PC-3 (cell line): ENCODE measurements at regions not wholly inside any gene's neighbourhood (a gene's known extent, or its start where the extent isn't known, plus 50 kb on each side); places are given as distances from the start of the nearest gene placed in this dataset.
"Not testable (repeated sequence)": the region's sequence is repeated elsewhere in the genome, so short reads cannot be mapped to it uniquely, and the experiment has no call there.

Source experiments
- ATAC-seq: fragments of 200-7000 bp; cut with Tn5 transposase; 2 replicates; pipeline ENCODE4 v1.9.1; 2020; ENCODE audit warnings: mild to moderate bottlenecking, moderate library complexity
- BruUV-seq: library from RNA; stranded (reverse); fragments of 400-500 nt; replicated peaks from 2 replicates; lab custom pipeline; 2021; lab: Mats Ljungman, UMichigan
- CTCF ChIA-PET: fragments of 300-600 bp; sonication (Branson Sonifier 250); formaldehyde crosslinking; loops from one replicate; lab custom pipeline; 2022; ENCODE audit warnings: antibody characterized with exemption; lab: Charles Lee
- POLR2A ChIA-PET: fragments of 300-600 bp; sonication (Branson Sonifier 250); formaldehyde crosslinking; loops from one replicate; lab custom pipeline; 2022; ENCODE audit warnings: antibody characterized with exemption; ENCODE audit not compliant: unreplicated experiment; lab: Charles Lee
- DNase-seq: peaks from one replicate; pipeline ENCODE4 v3.0.0-alpha.2; 2015
- H2AFZ ChIP-seq: fragments of 300-600 bp; sonication (generic); 2 replicates; pipeline ENCODE4 v1.6.0; 2016; ENCODE audit warnings: antibody characterized with exemption, low read length
- H3F3A ChIP-seq: fragments of 300-600 bp; sonication (generic); one replicate; pipeline ENCODE4 v1.6.0; 2017; ENCODE audit warnings: antibody characterized with exemption, low read length, control low read depth, mild to moderate bottlenecking; ENCODE audit not compliant: unreplicated experiment
- H3K27ac ChIP-seq: fragments of 300-600 bp; sonication (generic); 2 replicates; pipeline ENCODE4 v1.5.1; 2016; ENCODE audit warnings: mild to moderate bottlenecking, low read length
- H3K27me3 ChIP-seq: fragments of 300-600 bp; sonication (generic); 2 replicates; pipeline ENCODE4 v1.6.1; 2016; ENCODE audit warnings: low read length, mixed read lengths
- H3K36me3 ChIP-seq: fragments of 300-600 bp; sonication (generic); 2 replicates; pipeline ENCODE4 v1.6.1; 2016; ENCODE audit warnings: low read depth, mixed run types, low read length, mixed read lengths
- H3K4me1 ChIP-seq: fragments of 300-600 bp; sonication (generic); 2 replicates; pipeline ENCODE4 v1.5.1; 2016; ENCODE audit warnings: low read length; ENCODE audit not compliant: insufficient read depth
- H3K4me2 ChIP-seq: fragments of 300-600 bp; sonication (generic); 2 replicates; pipeline ENCODE4 v1.6.0; 2016; ENCODE audit warnings: low read length
- H3K4me3 ChIP-seq: fragments of 300-600 bp; sonication (generic); 2 replicates; pipeline ENCODE4 v1.5.1; 2016; ENCODE audit warnings: mild to moderate bottlenecking, low read length, mixed read lengths
- H3K79me2 ChIP-seq: fragments of 300-600 bp; sonication (generic); 2 replicates; pipeline ENCODE4 v1.6.1; 2017; ENCODE audit warnings: low read length, mixed read lengths
- H3K9ac ChIP-seq: fragments of 300-600 bp; sonication (generic); 2 replicates; pipeline ENCODE4 v1.6.0; 2016; ENCODE audit warnings: mild to moderate bottlenecking, low read length
- H3K9me2 ChIP-seq: fragments of 300-600 bp; sonication (generic); replicated peaks from 2 replicates; pipeline ENCODE4 v1.6.1; 2016; ENCODE audit warnings: mixed run types, low read length, mixed read lengths
- H3K9me3 ChIP-seq: fragments of 300-600 bp; sonication (generic); 2 replicates; pipeline ENCODE4 v1.6.1; 2016; ENCODE audit warnings: low read length, mixed read lengths
- H4K20me1 ChIP-seq: fragments of 300-600 bp; sonication (generic); 2 replicates; pipeline ENCODE4 v1.6.1; 2016; ENCODE audit warnings: low read length, mixed read lengths
- EZH2 ChIP-seq: fragments of 300-600 bp; sonication (generic); IDR thresholded peaks from one replicate; pipeline ENCODE4 v1.6.1; 2017; ENCODE audit warnings: antibody characterized with exemption, mild to moderate bottlenecking, low read length; ENCODE audit not compliant: unreplicated experiment
- EZH2phosphoT487 ChIP-seq: fragments of 300-600 bp; sonication (generic); IDR thresholded peaks from 2 replicates; pipeline ENCODE4 v1.6.1; 2018; ENCODE audit warnings: mild to moderate bottlenecking, antibody characterized with exemption, low read length, borderline replicate concordance
- intact Hi-C: fragments of 100-400 bp; cut with micrococcal nuclease; formaldehyde crosslinking; loops from 2 replicates; pipeline ENCODE4 v1.9.0; 2023
- TF ChIP-seq, protein P1 (sequence below): fragments of 300-600 bp; sonication (generic); conservative IDR thresholded peaks from 2 replicates; pipeline ENCODE4 v1.5.1; 2017; ENCODE audit warnings: antibody characterized with exemption, low read depth, mild to moderate bottlenecking, low read length

DNA sequence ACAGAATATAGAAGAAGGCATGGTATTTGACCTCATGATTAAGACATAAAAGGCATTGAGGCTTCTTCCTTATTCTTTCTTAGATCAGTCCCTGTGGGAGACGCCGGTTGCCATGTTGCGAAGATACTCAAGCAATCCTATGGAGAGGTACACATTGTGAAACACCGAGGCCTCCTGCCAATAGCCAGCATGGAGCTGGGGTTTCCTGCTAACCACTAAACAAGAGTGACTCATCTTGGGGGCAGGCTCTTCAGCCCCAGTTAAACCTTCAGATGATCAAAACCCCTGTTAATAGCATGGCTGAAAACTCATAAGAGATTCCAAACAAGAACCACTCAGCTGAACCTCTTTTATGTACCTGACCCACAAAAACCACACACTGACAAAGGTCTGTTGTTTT lies 478.8 kb downstream of the CD83 start:
- Histone ChIP-seq H3K4me1 (no peaks in the 10 kb centered on the region), H3K4me2 (no peak overlapping the region), H2AFZ (no peak overlapping the region), H3K4me3 (no peak overlapping the region), H4K20me1 (no peaks in the 10 kb centered on the region), H3K9me2 (no peaks in the 10 kb centered on the region), H3K27ac (no peak overlapping the region), H3K79me2 (no peaks in the 10 kb centered on the region), H3F3A (no peaks in the 10 kb centered on the region), H3K9me3 (no peaks in the 10 kb centered on the region), H3K27me3 (no peaks in the 10 kb centered on the region), H3K9ac (no peak overlapping the region), H3K36me3 (no peaks in the 10 kb centered on the region)
- ATAC-seq (no peak), DNase-seq (peak; percentile 22)
- ChIA-PET POLR2A (no interaction called here), CTCF (no interaction called here)
- intact Hi-C loops = no loop called here
- TF ChIP-seq, protein P1, sequence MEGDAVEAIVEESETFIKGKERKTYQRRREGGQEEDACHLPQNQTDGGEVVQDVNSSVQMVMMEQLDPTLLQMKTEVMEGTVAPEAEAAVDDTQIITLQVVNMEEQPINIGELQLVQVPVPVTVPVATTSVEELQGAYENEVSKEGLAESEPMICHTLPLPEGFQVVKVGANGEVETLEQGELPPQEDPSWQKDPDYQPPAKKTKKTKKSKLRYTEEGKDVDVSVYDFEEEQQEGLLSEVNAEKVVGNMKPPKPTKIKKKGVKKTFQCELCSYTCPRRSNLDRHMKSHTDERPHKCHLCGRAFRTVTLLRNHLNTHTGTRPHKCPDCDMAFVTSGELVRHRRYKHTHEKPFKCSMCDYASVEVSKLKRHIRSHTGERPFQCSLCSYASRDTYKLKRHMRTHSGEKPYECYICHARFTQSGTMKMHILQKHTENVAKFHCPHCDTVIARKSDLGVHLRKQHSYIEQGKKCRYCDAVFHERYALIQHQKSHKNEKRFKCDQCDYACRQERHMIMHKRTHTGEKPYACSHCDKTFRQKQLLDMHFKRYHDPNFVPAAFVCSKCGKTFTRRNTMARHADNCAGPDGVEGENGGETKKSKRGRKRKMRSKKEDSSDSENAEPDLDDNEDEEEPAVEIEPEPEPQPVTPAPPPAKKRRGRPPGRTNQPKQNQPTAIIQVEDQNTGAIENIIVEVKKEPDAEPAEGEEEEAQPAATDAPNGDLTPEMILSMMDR = no peak
- no peak for TF ChIP-seq EZH2phosphoT487
- no peak for TF ChIP-seq EZH2
- no TSS peak for BruUV-seq

GRCh38 chr6:14597090-14597489 lies 479.5 kb downstream of the CD83 start:
- no TSS peak for BruUV-seq
- no peak overlapping the region for H3K4me3 ChIP-seq
- H4K20me1 ChIP-seq = no peaks in the 10 kb centered on the region
- POLR2A ChIA-PET = no interaction called here
- no peak overlapping the region for H3K27ac ChIP-seq
- no peak overlapping the region for H2AFZ ChIP-seq
- H3K79me2 ChIP-seq = no peaks in the 10 kb centered on the region
- no peaks in the 10 kb centered on the region for H3F3A ChIP-seq
- no peaks in the 10 kb centered on the region for H3K36me3 ChIP-seq
- CTCF ChIA-PET = no interaction called here
- no peaks in the 10 kb centered on the region for H3K27me3 ChIP-seq
- H3K9ac ChIP-seq = no peak overlapping the region
- DNase-seq (no peak), ATAC-seq (no peak)
- intact Hi-C loops = no loop called here
- H3K4me1 ChIP-seq = no peaks in the 10 kb centered on the region
- TF ChIP-seq EZH2 (no peak), EZH2phosphoT487 (no peak)
- TF ChIP-seq, protein P1 = no peak
- no peaks in the 10 kb centered on the region for H3K9me3 ChIP-seq
- no peaks in the 10 kb centered on the region for H3K9me2 ChIP-seq
- H3K4me2 ChIP-seq = no peak overlapping the region

DNA sequence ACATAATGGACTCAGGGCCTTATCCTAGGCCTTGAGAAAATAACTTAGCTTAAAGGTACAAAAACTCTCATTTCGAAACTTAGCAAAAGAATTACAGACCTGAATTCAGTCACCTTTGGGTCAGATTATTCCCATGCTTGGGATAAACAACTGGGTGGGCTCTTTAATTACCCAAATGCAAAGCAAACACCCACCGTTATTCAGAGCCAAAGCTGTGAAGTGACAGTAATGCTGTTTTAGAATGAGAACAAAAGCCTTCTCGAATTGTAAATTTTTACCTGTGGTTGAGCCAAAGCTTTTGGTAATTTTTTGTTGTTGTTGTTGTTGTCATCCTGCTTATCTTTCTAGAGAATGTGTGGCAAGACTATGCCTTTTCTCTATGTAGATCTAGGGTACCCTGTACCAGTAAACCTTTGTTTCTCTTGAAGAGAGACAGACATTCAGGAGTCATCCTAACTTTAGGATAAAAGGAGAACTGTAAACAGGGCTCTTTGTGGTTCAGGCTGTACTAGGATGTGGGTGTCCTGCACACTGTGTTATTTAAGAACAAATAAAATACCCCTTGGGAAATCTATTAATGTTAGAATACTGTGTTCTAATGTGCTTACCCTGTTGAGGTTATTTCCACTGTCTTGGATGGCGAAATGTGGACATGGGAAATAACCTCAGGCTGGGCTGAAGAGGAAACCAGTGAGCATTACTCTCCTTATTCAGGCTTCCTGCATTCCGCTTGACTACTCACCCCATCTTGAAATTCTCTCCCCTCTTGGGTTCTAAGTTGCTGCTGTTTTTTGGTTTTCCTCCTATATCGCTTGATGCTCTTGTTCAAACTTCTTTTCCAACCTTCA lies 480.7 kb downstream of the CD83 start:
- H3F3A ChIP-seq = no peaks in the 10 kb centered on the region
- H3K9ac ChIP-seq = no peak overlapping the region
- ChIA-PET CTCF (no interaction called here), POLR2A (no interaction called here)
- H3K9me3 ChIP-seq = no peaks in the 10 kb centered on the region
- no peaks in the 10 kb centered on the region for H3K36me3 ChIP-seq
- intact Hi-C loops = no loop called here
- no TSS peak for BruUV-seq
- no peak overlapping the region for H3K27ac ChIP-seq
- H3K4me2 ChIP-seq = no peak overlapping the region
- TF ChIP-seq, protein P1 = no peak
- TF ChIP-seq EZH2 (no peak), EZH2phosphoT487 (no peak)
- ATAC-seq (no peak), DNase-seq (no peak)
- no peaks in the 10 kb centered on the region for H3K79me2 ChIP-seq
- no peak overlapping the region for H2AFZ ChIP-seq
- no peak overlapping the region for H3K4me3 ChIP-seq
- no peaks in the 10 kb centered on the region for H4K20me1 ChIP-seq
- H3K27me3 ChIP-seq = no peaks in the 10 kb centered on the region
- no peaks in the 10 kb centered on the region for H3K4me1 ChIP-seq
- no peaks in the 10 kb centered on the region for H3K9me2 ChIP-seq

GRCh38 chr6:14600306-14600705 lies 482.7 kb downstream of the CD83 start:
- H3K4me1 ChIP-seq, H3K9me2 ChIP-seq, CTCF ChIA-PET, H3K27me3 ChIP-seq, ATAC-seq, BruUV-seq, H3K27ac ChIP-seq, POLR2A ChIA-PET, H3K4me3 ChIP-seq, H4K20me1 ChIP-seq, H3F3A ChIP-seq, H3K79me2 ChIP-seq, H3K9me3 ChIP-seq, intact Hi-C loops, H3K4me2 ChIP-seq, H3K36me3 ChIP-seq, H3K9ac ChIP-seq, DNase-seq, H2AFZ ChIP-seq: not testable (repeated sequence)
